NCI-H1436 (cell line): ENCODE measurements at regions not wholly inside any gene's neighbourhood (a gene's known extent, or its start where the extent isn't known, plus 50 kb on each side); places are given as distances from the start of the nearest gene placed in this dataset.
"Not testable (repeated sequence)": the region's sequence is repeated elsewhere in the genome, so short reads cannot be mapped to it uniquely, and the experiment has no call there.

ENCODE experiments used
- DNase-seq: peaks from one replicate; lab custom pipeline; 2025; lab: John Stamatoyannopoulos, UW

DNA sequence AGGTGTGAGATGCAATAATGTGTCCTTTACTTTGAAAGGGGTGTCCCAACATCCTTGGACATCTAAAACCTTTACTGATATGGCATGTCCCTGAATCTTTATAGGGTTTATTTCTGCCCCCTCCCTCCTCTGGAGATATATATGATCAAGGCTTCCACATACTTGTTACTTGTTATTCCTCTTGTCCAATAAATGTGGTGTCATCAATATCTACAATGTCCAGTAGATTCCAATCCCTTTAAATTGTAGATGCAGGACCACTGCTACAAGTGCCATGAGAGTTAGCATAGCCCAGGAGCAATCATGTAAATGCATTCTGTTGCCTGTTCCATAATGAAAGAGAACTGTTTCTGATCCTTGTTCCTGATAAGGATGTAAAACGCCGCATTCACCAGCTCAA, 479.7 kb upstream of the MEIS1 start:
- no peak for DNase-seq

GRCh38 chr2:65952966-65953761, 481.8 kb upstream of the MEIS1 start:
- no peak for DNase-seq

DNA sequence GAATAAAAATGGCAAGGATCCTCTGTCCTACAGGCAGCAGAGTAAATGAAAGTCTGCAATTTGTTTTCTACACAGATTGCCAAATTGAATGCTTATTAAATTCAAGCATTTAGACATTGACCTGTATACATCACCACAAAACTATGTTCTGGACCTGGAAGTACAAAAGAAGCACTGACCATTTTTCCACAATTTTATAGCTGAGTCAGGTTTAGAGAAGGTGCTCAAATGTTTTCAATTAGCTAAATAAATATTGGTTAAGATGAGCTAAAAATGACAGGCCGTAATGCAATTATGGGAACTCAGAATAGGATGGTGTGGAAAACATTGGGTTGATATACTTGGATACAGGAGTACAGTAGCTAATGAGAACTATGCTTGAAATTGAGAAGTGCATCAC, 490.7 kb upstream of the MEIS1 start:
- no peak for DNase-seq

DNA sequence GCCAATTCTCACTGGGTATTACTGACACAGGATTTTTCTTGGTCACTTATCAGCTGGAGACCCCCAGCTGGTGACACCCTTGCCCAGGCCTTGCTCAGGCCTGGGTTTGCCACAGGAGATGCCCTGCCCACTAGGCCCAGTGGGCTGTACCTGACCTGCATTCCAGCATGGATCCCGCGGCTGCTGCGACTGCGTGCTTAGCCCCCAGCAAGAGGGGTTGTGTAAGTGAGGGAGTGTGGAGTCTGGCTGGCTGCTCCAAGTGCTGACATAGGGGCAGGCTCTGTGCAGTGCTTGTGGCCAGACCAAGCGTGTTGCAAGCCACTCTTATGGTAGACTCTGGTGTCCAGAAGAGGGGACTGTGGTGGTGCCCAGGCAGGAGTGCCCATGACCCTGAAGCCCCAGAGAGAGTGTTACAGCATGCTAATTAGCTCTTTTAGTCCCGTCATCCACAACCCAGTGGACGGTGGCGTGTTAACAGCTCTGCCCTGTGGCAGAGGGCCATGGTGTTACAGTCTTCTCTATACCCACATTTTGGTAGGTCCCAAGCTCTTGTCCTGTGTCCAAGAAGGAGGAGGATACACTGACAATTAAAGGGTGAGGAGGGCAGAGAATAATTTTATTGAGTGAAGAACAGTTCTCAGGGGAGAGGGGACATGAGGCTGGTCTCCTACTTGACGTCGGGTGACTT, 491.7 kb upstream of the MEIS1 start:
- DNase-seq, result no peak

GRCh38 chr2:65940856-65941255, 494.1 kb upstream of the MEIS1 start:
- DNase-seq, result no peak

GRCh38 chr2:65939687-65940086, 495.2 kb upstream of the MEIS1 start:
- DNase-seq, result no peak

DNA sequence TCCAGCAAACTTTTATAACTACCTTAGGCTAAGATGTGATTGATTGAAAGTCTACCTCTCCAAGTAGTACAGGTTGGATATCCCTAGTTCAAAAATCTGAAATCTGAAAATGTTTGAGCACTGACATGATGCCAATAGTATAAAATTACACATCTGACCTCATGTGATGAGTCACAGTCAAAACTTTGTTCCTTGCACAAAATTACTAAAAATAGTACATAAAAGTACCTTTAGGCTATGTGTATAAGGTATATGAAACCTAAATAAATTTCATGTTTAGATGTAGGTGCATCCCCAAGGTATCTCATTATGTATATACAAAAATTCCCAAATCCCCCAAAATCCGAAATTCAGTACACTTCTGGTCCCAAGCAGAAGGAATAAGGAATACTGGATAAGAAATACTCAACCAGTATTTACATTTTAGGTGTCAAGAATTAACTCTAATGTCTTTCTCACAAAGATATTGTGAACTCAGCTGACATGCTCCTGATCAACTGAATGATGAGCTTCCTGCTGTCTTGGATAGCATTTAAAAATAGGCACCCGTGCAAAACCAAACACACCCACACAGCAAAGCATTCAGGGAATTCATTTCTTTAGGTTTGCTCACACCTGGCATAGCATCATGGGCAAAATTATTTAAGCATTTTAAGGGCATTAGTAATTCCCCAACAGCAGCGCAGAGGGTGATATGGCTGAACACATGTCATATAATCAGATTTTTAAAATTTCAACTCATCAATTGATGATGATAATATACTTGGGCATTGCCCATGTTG, 497.4 kb upstream of the MEIS1 start:
- DNase-seq, result no peak

DNA sequence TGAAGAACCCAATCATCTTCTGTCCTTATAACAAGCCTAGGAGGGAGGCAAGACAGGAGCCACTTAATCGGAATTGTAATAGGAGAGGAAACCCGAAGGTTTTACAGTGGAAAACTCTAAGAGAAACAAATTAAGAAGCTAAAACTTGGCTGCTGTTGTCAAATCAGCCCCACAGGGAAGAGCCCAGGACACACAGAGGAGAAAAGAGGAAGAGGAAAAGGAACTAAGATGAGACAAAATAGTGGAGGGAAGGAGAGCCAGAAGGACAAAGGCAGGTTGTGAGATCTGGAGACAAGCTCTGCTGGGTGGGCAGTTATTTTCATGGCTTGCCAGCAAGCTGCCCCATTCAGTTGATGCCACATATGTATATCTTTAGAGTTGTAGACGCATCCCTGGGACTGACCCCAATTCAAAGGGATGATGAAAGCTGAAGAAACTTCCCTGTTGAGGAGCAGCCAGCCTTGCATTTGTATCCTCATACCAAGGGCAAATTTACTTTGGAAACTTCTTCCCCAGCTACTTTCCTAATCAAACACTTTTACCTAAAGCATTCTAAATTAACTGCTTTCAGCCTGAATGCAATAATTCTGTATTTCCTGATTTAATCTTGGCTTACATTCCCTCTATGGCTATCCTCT, 499.8 kb upstream of the MEIS1 start:
- DNase-seq, result no peak

GRCh38 chr2:65932571-65932970, 500.2 kb upstream of the SPRED2 start:
- DNase-seq, result no peak

DNA sequence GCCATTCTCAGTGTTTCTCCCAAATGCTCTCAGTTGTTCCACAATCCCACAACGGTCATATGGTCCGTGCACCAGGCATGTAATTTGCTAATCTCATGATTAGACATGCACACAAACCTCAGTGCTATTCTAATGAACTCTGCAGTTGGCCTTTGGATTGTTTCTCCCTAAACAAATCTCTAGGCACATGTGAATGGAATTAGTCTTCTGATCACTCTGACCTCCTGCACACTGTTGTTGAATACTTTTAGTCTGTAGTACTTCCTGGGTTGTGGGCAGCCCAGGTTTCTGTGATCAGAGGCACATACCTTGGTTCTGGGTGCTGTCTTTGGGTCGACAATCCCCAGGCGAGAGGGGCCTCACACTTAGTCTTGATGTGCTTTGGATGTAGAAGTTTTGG, 498.7 kb upstream of the SPRED2 start:
- no peak for DNase-seq

DNA sequence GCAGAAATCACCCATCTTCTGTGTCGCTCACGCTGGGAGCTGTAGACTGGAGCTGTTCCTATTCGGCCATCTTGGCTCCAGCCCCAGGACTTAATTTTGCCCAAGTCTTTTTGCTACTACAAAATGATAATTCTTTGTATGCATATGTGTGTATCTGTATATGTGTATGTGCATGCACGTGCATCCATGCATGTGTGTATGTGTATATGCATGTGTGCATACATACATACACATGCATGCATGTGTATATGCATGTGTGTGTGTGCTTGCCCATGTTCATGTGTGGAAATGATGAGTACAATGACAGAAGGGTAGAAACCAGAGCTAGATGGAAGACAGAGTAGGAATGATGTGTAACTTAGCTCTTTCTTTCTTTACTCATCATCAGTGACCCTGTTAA, 497.9 kb upstream of the SPRED2 start:
- no peak for DNase-seq

DNA sequence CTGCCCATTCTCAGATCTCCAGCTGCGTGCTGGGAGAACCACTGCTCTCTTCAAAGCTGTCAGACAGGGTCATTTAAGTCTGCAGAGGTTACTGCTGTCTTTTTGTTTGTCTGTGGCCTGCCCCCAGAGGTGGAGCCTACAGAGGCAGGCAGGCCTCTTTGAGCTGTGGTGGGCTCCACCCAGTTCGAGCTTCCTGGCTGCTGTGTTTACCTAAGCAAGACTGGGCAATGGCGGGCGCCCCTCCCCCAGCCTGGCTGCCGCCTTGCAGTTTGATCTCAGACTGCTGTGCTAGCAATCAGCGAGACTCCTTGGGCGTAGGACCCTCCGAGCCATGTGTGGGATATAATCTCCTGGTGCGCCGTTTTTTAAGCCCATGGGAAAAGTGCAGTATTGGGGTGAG, 497.3 kb upstream of the SPRED2 start:
- not testable (repeated sequence) for DNase-seq

- DNase-seq, result no peak
Observed at GRCh38 chr2:65922794-65923193, 490.4 kb upstream of the SPRED2 start.

- no peak for DNase-seq
Observed at GRCh38 chr2:65922030-65922429, 489.6 kb upstream of the SPRED2 start.

- DNase-seq, result no peak
Observed at GRCh38 chr2:65921116-65921515, 488.7 kb upstream of the SPRED2 start.

DNA sequence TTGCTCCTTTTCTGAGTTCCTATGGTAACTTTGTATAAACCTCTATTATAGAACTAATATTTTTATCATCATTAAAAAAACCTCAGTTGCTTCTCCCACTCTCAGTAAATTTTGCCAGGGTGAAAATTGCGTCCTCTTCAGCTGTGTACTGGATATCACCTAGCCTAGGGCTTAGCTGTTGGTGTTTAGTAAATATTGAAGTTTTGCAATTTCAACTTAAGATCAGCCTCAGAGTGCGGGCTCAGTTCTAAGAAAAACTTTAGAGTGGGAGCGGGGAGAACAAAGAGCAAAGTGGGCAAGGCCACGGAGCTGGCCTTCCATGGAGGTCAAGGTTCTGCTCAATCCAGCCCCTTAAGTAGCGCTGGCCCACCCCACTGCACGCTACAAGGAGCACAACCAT, 488.3 kb upstream of the SPRED2 start:
- DNase-seq, result no peak

- DNase-seq, result no peak
Observed at GRCh38 chr2:65919550-65920188, 487.3 kb upstream of the SPRED2 start.

- no peak for DNase-seq
Observed at GRCh38 chr2:65918760-65919187, 486.4 kb upstream of the SPRED2 start.

DNA sequence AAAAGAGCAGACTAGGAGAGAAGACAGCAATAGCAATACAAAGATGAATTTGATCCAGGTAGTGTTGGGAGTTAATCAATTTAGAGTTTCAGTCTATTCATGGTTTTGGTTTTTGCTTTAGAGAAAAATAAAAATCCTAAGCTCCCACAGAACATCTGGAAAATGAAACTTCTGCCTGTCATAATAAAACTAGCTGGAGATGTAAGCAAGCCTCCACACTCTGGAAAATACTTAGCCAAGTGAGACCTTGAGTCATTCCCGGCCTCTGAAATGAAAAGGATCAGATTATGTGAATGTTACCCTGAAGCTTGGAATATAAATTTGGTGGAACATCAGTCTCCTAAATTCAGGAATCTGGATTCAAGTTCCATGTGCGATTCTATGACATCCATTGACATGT, 485.6 kb upstream of the SPRED2 start:
- no peak for DNase-seq

DNA sequence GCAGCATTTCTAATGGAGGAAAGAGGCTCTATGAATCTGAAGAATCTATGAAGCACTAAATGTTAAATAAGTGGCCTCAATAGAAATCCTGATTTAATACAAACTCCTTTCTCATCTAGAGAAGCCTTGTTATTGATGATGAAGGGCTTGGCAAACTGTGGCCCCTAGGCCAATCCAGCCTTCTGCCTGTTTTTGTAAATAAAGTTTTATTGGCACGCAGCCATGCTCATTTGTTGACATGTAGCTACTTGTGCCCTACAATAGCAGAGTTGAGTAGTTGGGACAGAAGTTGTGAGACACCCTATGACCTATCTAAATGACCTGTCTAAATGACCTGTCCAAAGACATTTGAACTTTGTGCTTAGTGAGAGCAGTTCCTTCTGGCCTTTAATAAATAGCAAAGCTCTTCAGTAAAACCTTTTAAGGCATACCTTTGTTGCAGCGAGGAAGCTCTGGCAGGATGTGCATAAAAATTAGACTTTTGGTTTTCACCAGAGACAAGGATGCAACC, 484.4 kb upstream of the SPRED2 start:
- DNase-seq, result no peak

GRCh38 chr2:65916177-65916576, 483.8 kb upstream of the SPRED2 start:
- no peak for DNase-seq

- no peak for DNase-seq
Observed at GRCh38 chr2:65915273-65915672, 482.9 kb upstream of the SPRED2 start.
